22Rv1 (cell line): ENCODE measurements at regions not wholly inside any gene's neighbourhood (a gene's known extent, or its start where the extent isn't known, plus 50 kb on each side); places are given as distances from the start of the nearest gene placed in this dataset.

Source experiments
- ZFX ChIP-seq: fragments of 450-650 bp; IDR thresholded peaks from 2 replicates; pipeline ENCODE4 v1.6.1; 2017; ENCODE audit warnings: antibody characterized with exemption, borderline replicate concordance
- TF ChIP-seq, protein P1 (sequence below): fragments of 450-650 bp; IDR thresholded peaks from 2 replicates; pipeline ENCODE4 v1.5.1; 2017; ENCODE audit warnings: mild to moderate bottlenecking

DNA sequence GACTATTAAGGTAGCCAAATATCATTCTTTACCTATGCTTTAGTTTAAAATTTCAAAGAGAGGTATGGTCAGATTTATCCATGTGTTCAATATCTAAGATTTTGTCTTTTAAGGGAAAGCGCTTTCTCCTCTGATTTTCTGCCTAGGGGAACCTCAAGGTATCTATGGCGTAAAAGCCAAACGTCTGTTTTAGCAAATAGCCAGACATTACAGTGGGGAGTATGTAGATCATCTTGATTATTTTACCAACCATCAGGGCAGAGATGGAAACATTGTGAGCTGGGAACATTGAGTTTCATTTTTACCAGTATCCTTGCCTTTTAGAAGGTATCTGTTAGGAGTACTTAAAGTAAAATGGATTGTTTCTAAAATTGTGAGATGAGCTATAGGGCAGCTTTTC lies 71.0 kb downstream of the LEPR start:
- TF ChIP-seq, protein P1, sequence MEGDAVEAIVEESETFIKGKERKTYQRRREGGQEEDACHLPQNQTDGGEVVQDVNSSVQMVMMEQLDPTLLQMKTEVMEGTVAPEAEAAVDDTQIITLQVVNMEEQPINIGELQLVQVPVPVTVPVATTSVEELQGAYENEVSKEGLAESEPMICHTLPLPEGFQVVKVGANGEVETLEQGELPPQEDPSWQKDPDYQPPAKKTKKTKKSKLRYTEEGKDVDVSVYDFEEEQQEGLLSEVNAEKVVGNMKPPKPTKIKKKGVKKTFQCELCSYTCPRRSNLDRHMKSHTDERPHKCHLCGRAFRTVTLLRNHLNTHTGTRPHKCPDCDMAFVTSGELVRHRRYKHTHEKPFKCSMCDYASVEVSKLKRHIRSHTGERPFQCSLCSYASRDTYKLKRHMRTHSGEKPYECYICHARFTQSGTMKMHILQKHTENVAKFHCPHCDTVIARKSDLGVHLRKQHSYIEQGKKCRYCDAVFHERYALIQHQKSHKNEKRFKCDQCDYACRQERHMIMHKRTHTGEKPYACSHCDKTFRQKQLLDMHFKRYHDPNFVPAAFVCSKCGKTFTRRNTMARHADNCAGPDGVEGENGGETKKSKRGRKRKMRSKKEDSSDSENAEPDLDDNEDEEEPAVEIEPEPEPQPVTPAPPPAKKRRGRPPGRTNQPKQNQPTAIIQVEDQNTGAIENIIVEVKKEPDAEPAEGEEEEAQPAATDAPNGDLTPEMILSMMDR: no peak
- TF ChIP-seq ZFX: no peak
